GM12878 (cell line): ENCODE measurements at regions not wholly inside any gene's neighbourhood (a gene's known extent, or its start where the extent isn't known, plus 50 kb on each side); places are given as distances from the start of the nearest gene placed in this dataset.

Experiments
- ATAC-seq: fragments of 200-7000 bp; cut with Tn5 transposase; 3 replicates; pipeline ENCODE4 v1.9.1; 2020; ENCODE audit warnings: mild to moderate bottlenecking, moderate library complexity
- BruUV-seq: library from RNA; stranded (reverse); fragments of 400-500 nt; replicated peaks from 2 replicates; lab custom pipeline; 2021; lab: Mats Ljungman, UMichigan
- CTCF ChIA-PET: fragments of 300-600 bp; sonication (Branson Sonifier 250); formaldehyde crosslinking; extraction: SDS; loops from one replicate; lab custom pipeline; 2021; ENCODE audit warnings: inconsistent platforms; lab: Yijun Ruan, JAX
- POLR2A ChIA-PET: fragments of 350-600 bp; formaldehyde crosslinking; extraction: SDS; loops from one replicate; lab custom pipeline; 2021; ENCODE audit warnings: inconsistent platforms; lab: Charles Lee
- RAD21 ChIA-PET: fragments of 300-600 bp; sonication (Branson Sonifier 250); formaldehyde crosslinking; loops from one replicate; lab custom pipeline; 2023; ENCODE audit warnings: antibody characterized with exemption; ENCODE audit not compliant: unreplicated experiment; lab: Charles Lee
- SMC1A ChIA-PET: fragments of 300-600 bp; sonication (Branson Sonifier 250); formaldehyde crosslinking; loops from one replicate; lab custom pipeline; 2023; ENCODE audit not compliant: unreplicated experiment, uncharacterized antibody; lab: Charles Lee
- DNase-seq: peaks from one replicate; pipeline ENCODE4 v3.0.0-alpha.2; 2011; ENCODE audit warnings: low read depth, low spot score
- FAIRE-seq: peaks from 3 replicates; lab custom pipeline; 2011; peaks lifted over from hg19 to GRCh38; lab: Jason Lieb, UNC
- H2AFZ ChIP-seq: 2 replicates; pipeline ENCODE4 v1.6.0; 2011; ENCODE audit warnings: low read depth, low read length, control low read depth; ENCODE audit not compliant: control insufficient read depth
- H3K27ac ChIP-seq: 2 replicates; pipeline ENCODE4 v1.5.1; 2011; ENCODE audit warnings: control low read depth; ENCODE audit not compliant: control insufficient read depth, insufficient read depth
- H3K27me3 ChIP-seq, 2 experiments: replicated peaks in 1 of 2; 2 replicates each; pipeline versions ENCODE4 v1.6.0 to v1.6.1; 2011; ENCODE audit warnings: low read length in 1 of 2; ENCODE audit not compliant: control insufficient read depth in 2 of 2, insufficient read depth in 2 of 2
- H3K36me3 ChIP-seq, 2 experiments: 2 replicates each; pipeline ENCODE4 v1.5.1; 2011; ENCODE audit warnings: low read length in 1 of 2; ENCODE audit not compliant: control insufficient read depth in 2 of 2, insufficient read depth in 2 of 2
- H3K4me1 ChIP-seq: 2 replicates; pipeline ENCODE4 v1.6.1; 2011; ENCODE audit warnings: mild to moderate bottlenecking, low read length, moderate library complexity, mixed read lengths; ENCODE audit not compliant: control insufficient read depth, insufficient read depth
- H3K4me2 ChIP-seq: 2 replicates; pipeline ENCODE4 v1.6.0; 2011; ENCODE audit warnings: control low read depth; ENCODE audit not compliant: control insufficient read depth, insufficient read depth
- H3K4me3 ChIP-seq: fragments of 200-600 bp; sonication (generic); 2 replicates; pipeline ENCODE4 v1.5.1; 2016
- H3K79me2 ChIP-seq: 2 replicates; pipeline ENCODE4 v1.6.0; 2011; ENCODE audit warnings: low read length; ENCODE audit not compliant: control insufficient read depth, insufficient read depth
- H3K9ac ChIP-seq: 2 replicates; pipeline ENCODE4 v1.8.0; 2011; ENCODE audit warnings: low read length, control low read depth, mixed read lengths; ENCODE audit not compliant: control insufficient read depth, insufficient read depth
- H3K9me3 ChIP-seq: replicated peaks from 3 replicates; pipeline ENCODE4 v1.5.1; 2011; ENCODE audit warnings: mild to moderate bottlenecking, low read length; ENCODE audit not compliant: control insufficient read depth, insufficient read depth
- H4K20me1 ChIP-seq: 2 replicates; pipeline ENCODE4 v1.6.0; 2011; ENCODE audit not compliant: control insufficient read depth, insufficient read depth
- CEBPZ ChIP-seq: fragments of 150-350 bp; IDR thresholded peaks from 2 replicates; pipeline ENCODE4 v1.6.1; 2016; ENCODE audit warnings: low read depth, low read length
- IRF3 ChIP-seq: fragments of 450-650 bp; IDR thresholded peaks from 2 replicates; pipeline ENCODE4 v1.6.1; 2014; ENCODE audit warnings: mild to moderate bottlenecking
- IRF5 ChIP-seq: fragments of 450-650 bp; IDR thresholded peaks from 2 replicates; pipeline ENCODE4 v1.6.1; 2017; ENCODE audit warnings: borderline replicate concordance
- RELA ChIP-seq: fragments of 450-650 bp; IDR thresholded peaks from 2 replicates; pipeline ENCODE4 v1.8.0; 2014; ENCODE audit warnings: borderline replicate concordance; ENCODE audit not compliant: partially characterized antibody
- RFX5 ChIP-seq: IDR thresholded peaks from 2 replicates; pipeline ENCODE4 v1.6.1; 2011; ENCODE audit warnings: low read depth, low read length, improper control_type of control experiment
- SIN3A ChIP-seq: IDR thresholded peaks from 2 replicates; pipeline ENCODE4 v1.6.1; 2012; ENCODE audit warnings: low read depth, low read length, improper control_type of control experiment
- WGBS: methylation state at CpG from one replicate; pipeline ENCODE4 v1.1.6; 2016; ENCODE audit warnings: low lambda C conversion rate; ENCODE audit not compliant: insufficient replicate concordance, insufficient coverage; ENCODE audit errors: missing lambda C conversion rate; 5-methylcytosine and 5-hydroxymethylcytosine counted together
- in situ Hi-C: fragments of 300-500 bp; cut with MboI; formaldehyde crosslinking; loops from 9 replicates; pipeline ENCODE4 v1.14.3; 2018; ENCODE audit warnings: mixed read lengths
- intact Hi-C: fragments of 100-400 bp; cut with micrococcal nuclease; formaldehyde crosslinking; loops from one replicate; pipeline ENCODE4 v1.14.2; 2022; ENCODE audit not compliant: unreplicated experiment
- TF ChIP-seq, protein P1 (sequence below): fragments of 450-650 bp; IDR thresholded peaks from 2 replicates; pipeline ENCODE4 v1.6.1; 2017; ENCODE audit warnings: low read depth, mild to moderate bottlenecking, moderate library complexity
- TF ChIP-seq, protein P2 (sequence below), 3 experiments: IDR thresholded peaks in 2 of 3; conservative IDR thresholded peaks in 1 of 3; 2 replicates each; pipeline ENCODE4 v1.5.1; 2011; ENCODE audit warnings: low read depth in 3 of 3, low read length in 3 of 3, mild to moderate bottlenecking in 3 of 3, control low read depth in 2 of 3, moderate library complexity in 2 of 3, inconsistent platforms in 1 of 3, mixed read lengths in 1 of 3; ENCODE audit not compliant: control insufficient read depth in 2 of 3, insufficient read depth in 1 of 3; ENCODE audit errors: extremely low read depth in 1 of 3
- TF ChIP-seq, protein P3 (sequence below): fragments of 450-650 bp; conservative IDR thresholded peaks from 2 replicates; pipeline ENCODE4 v1.6.1; 2017; ENCODE audit warnings: mild to moderate bottlenecking, moderate library complexity

GRCh38 chr11:71198141-71198822, 54.1 kb downstream of the SHANK2 start (continued):
- TF ChIP-seq RFX5 = no peak
- TF ChIP-seq IRF3 = no peak
- TF ChIP-seq CEBPZ = no peak

- Histone ChIP-seq H3K27me3 (peaks cover 0 to 3% of the 10 kb centered on the region in 2 experiments; a peak in 1 of 4 replicates), H3K27ac (no peak overlapping the region), H2AFZ (no peak overlapping the region), H3K36me3 (no peaks in the 10 kb centered on the region), H3K9ac (no peak overlapping the region), H3K4me3 (no peak overlapping the region), H3K9me3 (no peaks in the 10 kb centered on the region), H3K79me2 (no peaks in the 10 kb centered on the region), H3K4me1 (no peaks in the 10 kb centered on the region), H3K4me2 (no peak overlapping the region), H4K20me1 (no peaks in the 10 kb centered on the region)
- intact Hi-C loops (no loop called here), in situ Hi-C loops (no loop called here)
- DNase-seq (no peak), FAIRE-seq (no peak), ATAC-seq (no peak)
- no TSS peak for BruUV-seq
- 9% methylated on average over 5 of the region's 5 CpGs for WGBS
- ChIA-PET RAD21 (no interaction called here), POLR2A (no interaction called here), SMC1A (no interaction called here), CTCF (no interaction called here)
- TF ChIP-seq IRF5 (no peak), RELA (no peak), SIN3A (no peak)
- TF ChIP-seq, protein P1, sequence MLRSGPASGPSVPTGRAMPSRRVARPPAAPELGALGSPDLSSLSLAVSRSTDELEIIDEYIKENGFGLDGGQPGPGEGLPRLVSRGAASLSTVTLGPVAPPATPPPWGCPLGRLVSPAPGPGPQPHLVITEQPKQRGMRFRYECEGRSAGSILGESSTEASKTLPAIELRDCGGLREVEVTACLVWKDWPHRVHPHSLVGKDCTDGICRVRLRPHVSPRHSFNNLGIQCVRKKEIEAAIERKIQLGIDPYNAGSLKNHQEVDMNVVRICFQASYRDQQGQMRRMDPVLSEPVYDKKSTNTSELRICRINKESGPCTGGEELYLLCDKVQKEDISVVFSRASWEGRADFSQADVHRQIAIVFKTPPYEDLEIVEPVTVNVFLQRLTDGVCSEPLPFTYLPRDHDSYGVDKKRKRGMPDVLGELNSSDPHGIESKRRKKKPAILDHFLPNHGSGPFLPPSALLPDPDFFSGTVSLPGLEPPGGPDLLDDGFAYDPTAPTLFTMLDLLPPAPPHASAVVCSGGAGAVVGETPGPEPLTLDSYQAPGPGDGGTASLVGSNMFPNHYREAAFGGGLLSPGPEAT = no peak
- TF ChIP-seq, protein P2, sequence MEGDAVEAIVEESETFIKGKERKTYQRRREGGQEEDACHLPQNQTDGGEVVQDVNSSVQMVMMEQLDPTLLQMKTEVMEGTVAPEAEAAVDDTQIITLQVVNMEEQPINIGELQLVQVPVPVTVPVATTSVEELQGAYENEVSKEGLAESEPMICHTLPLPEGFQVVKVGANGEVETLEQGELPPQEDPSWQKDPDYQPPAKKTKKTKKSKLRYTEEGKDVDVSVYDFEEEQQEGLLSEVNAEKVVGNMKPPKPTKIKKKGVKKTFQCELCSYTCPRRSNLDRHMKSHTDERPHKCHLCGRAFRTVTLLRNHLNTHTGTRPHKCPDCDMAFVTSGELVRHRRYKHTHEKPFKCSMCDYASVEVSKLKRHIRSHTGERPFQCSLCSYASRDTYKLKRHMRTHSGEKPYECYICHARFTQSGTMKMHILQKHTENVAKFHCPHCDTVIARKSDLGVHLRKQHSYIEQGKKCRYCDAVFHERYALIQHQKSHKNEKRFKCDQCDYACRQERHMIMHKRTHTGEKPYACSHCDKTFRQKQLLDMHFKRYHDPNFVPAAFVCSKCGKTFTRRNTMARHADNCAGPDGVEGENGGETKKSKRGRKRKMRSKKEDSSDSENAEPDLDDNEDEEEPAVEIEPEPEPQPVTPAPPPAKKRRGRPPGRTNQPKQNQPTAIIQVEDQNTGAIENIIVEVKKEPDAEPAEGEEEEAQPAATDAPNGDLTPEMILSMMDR (IDR thresholded peaks at IDR 0.05 in 2 of 3, conservative IDR thresholded peaks at IDR 0.05 in 1 of 3; ENCODE audit: control insufficient read depth in 2 of 3, extremely low read depth in 1 of 3, insufficient read depth in 1 of 3, low read depth in 3 of 3, low read length in 3 of 3) = no peak
- TF ChIP-seq, protein P3, sequence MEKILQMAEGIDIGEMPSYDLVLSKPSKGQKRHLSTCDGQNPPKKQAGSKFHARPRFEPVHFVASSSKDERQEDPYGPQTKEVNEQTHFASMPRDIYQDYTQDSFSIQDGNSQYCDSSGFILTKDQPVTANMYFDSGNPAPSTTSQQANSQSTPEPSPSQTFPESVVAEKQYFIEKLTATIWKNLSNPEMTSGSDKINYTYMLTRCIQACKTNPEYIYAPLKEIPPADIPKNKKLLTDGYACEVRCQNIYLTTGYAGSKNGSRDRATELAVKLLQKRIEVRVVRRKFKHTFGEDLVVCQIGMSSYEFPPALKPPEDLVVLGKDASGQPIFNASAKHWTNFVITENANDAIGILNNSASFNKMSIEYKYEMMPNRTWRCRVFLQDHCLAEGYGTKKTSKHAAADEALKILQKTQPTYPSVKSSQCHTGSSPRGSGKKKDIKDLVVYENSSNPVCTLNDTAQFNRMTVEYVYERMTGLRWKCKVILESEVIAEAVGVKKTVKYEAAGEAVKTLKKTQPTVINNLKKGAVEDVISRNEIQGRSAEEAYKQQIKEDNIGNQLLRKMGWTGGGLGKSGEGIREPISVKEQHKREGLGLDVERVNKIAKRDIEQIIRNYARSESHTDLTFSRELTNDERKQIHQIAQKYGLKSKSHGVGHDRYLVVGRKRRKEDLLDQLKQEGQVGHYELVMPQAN = no peak
Measured at GRCh38 chr11:71197096-71197495, 55.3 kb downstream of the SHANK2 start.
